HEK293T (cell line): ENCODE measurements at regions not wholly inside any gene's neighbourhood (a gene's known extent, or its start where the extent isn't known, plus 50 kb on each side); places are given as distances from the start of the nearest gene placed in this dataset.
A peak's percentile ranks its signal among the peaks of the same experiment; 100 is the strongest.

Experiments used
- CTCF ChIA-PET: fragments of 350-600 bp; formaldehyde crosslinking; extraction: SDS; loops from one replicate; lab custom pipeline; 2021; ENCODE audit warnings: antibody characterized with exemption, inconsistent platforms; lab: Yijun Ruan, JAX
- POLR2A ChIA-PET: fragments of 350-600 bp; formaldehyde crosslinking; extraction: SDS; loops from one replicate; lab custom pipeline; 2020; ENCODE audit warnings: antibody characterized with exemption, inconsistent platforms; lab: Yijun Ruan, JAX
- DNase-seq: peaks from one replicate; pipeline ENCODE4 v3.0.0; 2012; ENCODE audit warnings: mixed read lengths; ENCODE audit errors: extremely low spot score
- ARNT ChIP-seq: fragments of 450-650 bp; IDR thresholded peaks from 2 replicates; pipeline ENCODE4 v1.6.1; 2017; ENCODE audit warnings: mild to moderate bottlenecking
- BHLHE40 ChIP-seq: fragments of 450-650 bp; IDR thresholded peaks from 2 replicates; pipeline ENCODE4 v1.6.1; 2016; ENCODE audit warnings: mild to moderate bottlenecking, moderate library complexity, borderline replicate concordance
- CTBP1 ChIP-seq: fragments of 450-650 bp; IDR thresholded peaks from 2 replicates; pipeline ENCODE4 v1.6.1; 2016; ENCODE audit warnings: borderline replicate concordance
- ELF4 ChIP-seq: fragments of 450-650 bp; IDR thresholded peaks from 2 replicates; pipeline ENCODE4 v1.6.1; 2017; ENCODE audit warnings: antibody characterized with exemption
- FOXA1 ChIP-seq: fragments of 450-650 bp; IDR thresholded peaks from 2 replicates; pipeline ENCODE4 v1.6.1; 2016; ENCODE audit warnings: mild to moderate bottlenecking
- FOXK2 ChIP-seq: fragments of 450-650 bp; IDR thresholded peaks from 2 replicates; pipeline ENCODE4 v1.6.1; 2016; ENCODE audit warnings: mild to moderate bottlenecking
- FOXM1 ChIP-seq: fragments of 450-650 bp; IDR thresholded peaks from 2 replicates; pipeline ENCODE4 v1.6.1; 2017; ENCODE audit warnings: mild to moderate bottlenecking, borderline replicate concordance
- HDGF ChIP-seq: fragments of 450-650 bp; IDR thresholded peaks from 2 replicates; pipeline ENCODE4 v1.6.1; 2017; ENCODE audit warnings: antibody characterized with exemption, borderline replicate concordance
- L3MBTL2 ChIP-seq: fragments of 450-650 bp; conservative IDR thresholded peaks from 2 replicates; pipeline ENCODE4 v1.6.1; 2016; ENCODE audit warnings: mild to moderate bottlenecking
- LEF1 ChIP-seq: fragments of 450-650 bp; IDR thresholded peaks from 2 replicates; pipeline ENCODE4 v1.6.1; 2017; ENCODE audit warnings: mild to moderate bottlenecking, borderline replicate concordance
- NFRKB ChIP-seq: fragments of 450-650 bp; IDR thresholded peaks from 2 replicates; pipeline ENCODE4 v1.6.1; 2016; ENCODE audit warnings: mild to moderate bottlenecking, moderate library complexity
- PKNOX1 ChIP-seq: fragments of 450-650 bp; IDR thresholded peaks from 2 replicates; pipeline ENCODE4 v1.6.1; 2016
- SP1 ChIP-seq: fragments of 450-650 bp; IDR thresholded peaks from 2 replicates; pipeline ENCODE4 v1.6.1; 2017
- SUZ12 ChIP-seq: fragments of 450-650 bp; IDR thresholded peaks from 2 replicates; pipeline ENCODE4 v1.6.1; 2016; ENCODE audit warnings: mild to moderate bottlenecking
- TARDBP ChIP-seq: fragments of 450-650 bp; IDR thresholded peaks from 2 replicates; pipeline ENCODE4 v1.6.1; 2016
- ZNF384 ChIP-seq: fragments of 450-650 bp; IDR thresholded peaks from 2 replicates; pipeline ENCODE4 v1.6.1; 2016

- CTCF ChIA-PET, result no interaction called here
- DNase-seq, result no peak
- TF ChIP-seq FOXM1, result no peak
- TF ChIP-seq ZNF384, result no peak
- TF ChIP-seq ELF4, result no peak
- no peak for TF ChIP-seq LEF1
- no peak for TF ChIP-seq CTBP1
- TF ChIP-seq SUZ12, result no peak
- TF ChIP-seq SP1, result no peak
- POLR2A ChIA-PET, result no interaction called here
Observed at GRCh38 chr7:86499986-86500385, 143.7 kb upstream of the GRM3 start.

GRCh38 chr7:86485827-86486226 lies 157.9 kb upstream of the GRM3 start:
- ChIA-PET POLR2A (no interaction called here), CTCF (no interaction called here)
- DNase-seq, result no peak
- TF ChIP-seq PKNOX1, result no peak
- TF ChIP-seq HDGF, result no peak
- TF ChIP-seq FOXM1, result no peak
- TF ChIP-seq CTBP1, result no peak
- TF ChIP-seq NFRKB, result no peak
- TF ChIP-seq L3MBTL2, result no peak

GRCh38 chr7:86479144-86479543 lies 164.6 kb upstream of the GRM3 start:
- CTCF ChIA-PET, result no interaction called here
- DNase-seq, result no peak
- POLR2A ChIA-PET, result no interaction called here
- no peak for TF ChIP-seq ELF4
- TF ChIP-seq HDGF, result no peak
- TF ChIP-seq TARDBP, result no peak
- TF ChIP-seq SP1, result no peak
- TF ChIP-seq ARNT, result no peak
- no peak for TF ChIP-seq FOXK2
- TF ChIP-seq FOXM1, result no peak
- TF ChIP-seq FOXA1, result no peak
- no peak for TF ChIP-seq NFRKB
- TF ChIP-seq CTBP1, result no peak
- no peak for TF ChIP-seq BHLHE40
- TF ChIP-seq ZNF384, result no peak
- TF ChIP-seq LEF1, result no peak
- TF ChIP-seq PKNOX1, result no peak
- TF ChIP-seq L3MBTL2, result no peak
- no peak for TF ChIP-seq SUZ12

GRCh38 chr7:86477343-86477935 lies 166.3 kb upstream of the GRM3 start:
- ChIA-PET CTCF (interaction anchor here (0.6 kb wide), 1 partner anchor 816 kb away, joined by 3 read pairs; no protein-coding TSS in a partner anchor), POLR2A (no interaction called here)
- DNase-seq, result no peak

GRCh38 chr7:86470763-86471162 lies 172.9 kb upstream of the GRM3 start:
- TF ChIP-seq BHLHE40, result no peak
- no peak for TF ChIP-seq NFRKB
- TF ChIP-seq TARDBP, result no peak
- no peak for TF ChIP-seq ARNT
- DNase-seq, result no peak
- CTCF ChIA-PET, result interaction anchor here (1.4 kb wide), 1 partner anchor 17 kb away, joined by 4 read pairs; no protein-coding TSS in a partner anchor
- POLR2A ChIA-PET, result no interaction called here

More at GRCh38 chr7:86477343-86477935, 166.3 kb upstream of the GRM3 start:
- TF ChIP-seq PKNOX1, result no peak
- TF ChIP-seq SP1, result no peak
- TF ChIP-seq ELF4, result no peak
- no peak for TF ChIP-seq HDGF
- no peak for TF ChIP-seq FOXA1
- TF ChIP-seq ZNF384, result no peak
- TF ChIP-seq LEF1, result no peak
- TF ChIP-seq NFRKB, result no peak
- no peak for TF ChIP-seq FOXK2
- TF ChIP-seq ARNT, result no peak
- TF ChIP-seq SUZ12, result no peak
- no peak for TF ChIP-seq TARDBP
- no peak for TF ChIP-seq CTBP1
- TF ChIP-seq BHLHE40, result no peak
- TF ChIP-seq L3MBTL2, result no peak
- no peak for TF ChIP-seq FOXM1

- no peak for TF ChIP-seq ARNT
- no peak for TF ChIP-seq FOXM1
- ChIA-PET POLR2A (no interaction called here), CTCF (interaction anchor here (0.5 to 1.4 kb wide), 8 partner anchors 16 to 581 kb away, joined by 3 to 8 read pairs (median 4); no protein-coding TSS in a partner anchor)
- peak; percentile 66 for DNase-seq
Observed at GRCh38 chr7:86469680-86470295, 173.9 kb upstream of the GRM3 start.

GRCh38 chr7:86454753-86455152 lies 189.0 kb upstream of the GRM3 start:
- POLR2A ChIA-PET, result no interaction called here
- TF ChIP-seq PKNOX1 (no peak), FOXA1 (no peak), CTBP1 (no peak), ZNF384 (no peak), NFRKB (no peak), ARNT (no peak), L3MBTL2 (no peak), FOXM1 (no peak), TARDBP (no peak), BHLHE40 (no peak), SUZ12 (no peak), HDGF (no peak), ELF4 (no peak), LEF1 (no peak)
- CTCF ChIA-PET, result no interaction called here
- DNase-seq, result no peak
